DMS153 (cell line): ENCODE measurements at regions not wholly inside any gene's neighbourhood (a gene's known extent, or its start where the extent isn't known, plus 50 kb on each side); places are given as distances from the start of the nearest gene placed in this dataset.

Source experiments
- DNase-seq: peaks from one replicate; lab custom pipeline; 2025; lab: John Stamatoyannopoulos, UW

DNA sequence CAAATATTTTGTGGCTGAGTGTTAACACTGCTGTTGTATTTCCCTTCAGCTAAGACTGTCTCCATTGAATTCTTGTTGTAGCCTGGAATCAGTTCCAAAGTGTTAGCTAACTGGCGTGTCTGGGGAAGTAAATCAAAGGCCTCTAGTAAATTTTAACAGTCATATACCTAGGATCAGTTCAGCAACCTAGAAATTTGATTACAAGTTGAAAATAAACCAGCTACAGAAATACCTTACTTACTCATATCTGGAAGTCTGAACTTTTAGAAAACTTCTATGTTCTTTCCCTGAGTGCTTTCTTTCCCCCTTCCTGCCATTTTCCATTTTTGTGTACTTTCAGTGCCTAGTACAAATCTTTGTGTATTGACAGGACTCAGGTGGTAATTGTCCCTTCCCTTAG, 396.7 kb upstream of the DCC start:
- no peak for DNase-seq

- no peak for DNase-seq
Measured at GRCh38 chr18:51946946-51947345, 393.1 kb upstream of the DCC start.

DNA sequence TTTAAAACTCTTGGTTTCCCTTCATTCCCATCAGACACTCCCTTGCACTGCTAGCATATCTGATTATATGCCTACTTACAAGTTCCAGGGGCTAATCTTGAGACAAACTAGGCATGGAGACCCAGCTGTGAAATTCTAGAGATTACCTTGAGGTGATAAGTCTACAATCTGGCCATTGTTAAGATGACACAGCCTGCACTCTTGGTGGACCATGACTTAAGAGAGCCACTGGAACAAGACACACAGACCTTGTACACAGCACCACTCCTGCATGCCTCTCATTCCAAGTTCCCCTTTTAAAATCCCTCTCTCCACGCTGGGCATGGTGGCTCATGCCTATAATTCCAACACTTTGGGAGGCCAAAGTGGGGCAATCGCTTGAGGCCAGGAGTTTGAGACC, 387.2 kb upstream of the DCC start:
- DNase-seq: no peak

GRCh38 chr18:51953521-51953920, 386.5 kb upstream of the DCC start:
- no peak for DNase-seq

- no peak for DNase-seq
Measured at GRCh38 chr18:51955136-51955535, 384.9 kb upstream of the DCC start.

DNA sequence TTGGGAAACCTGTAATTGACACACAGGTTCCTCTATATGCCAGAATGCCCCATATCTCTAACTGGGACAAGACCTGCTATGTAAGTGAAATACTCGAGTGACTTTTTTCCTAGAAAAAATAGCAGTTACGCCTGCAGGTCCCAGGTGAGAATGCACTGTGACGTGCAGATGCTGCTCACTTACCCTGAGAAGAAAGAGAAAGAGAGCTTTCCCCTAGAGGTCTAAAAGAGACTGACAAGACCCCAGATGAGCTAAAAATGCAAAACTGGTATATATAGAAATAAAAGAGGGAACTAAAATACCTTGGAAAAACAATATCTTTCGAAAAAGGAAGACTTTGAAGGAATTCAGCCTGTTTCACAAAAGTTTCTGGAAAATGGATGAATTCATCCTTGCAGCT, 383.0 kb upstream of the DCC start:
- no peak for DNase-seq

GRCh38 chr18:51980101-51980500, 359.9 kb upstream of the DCC start:
- DNase-seq: no peak

DNA sequence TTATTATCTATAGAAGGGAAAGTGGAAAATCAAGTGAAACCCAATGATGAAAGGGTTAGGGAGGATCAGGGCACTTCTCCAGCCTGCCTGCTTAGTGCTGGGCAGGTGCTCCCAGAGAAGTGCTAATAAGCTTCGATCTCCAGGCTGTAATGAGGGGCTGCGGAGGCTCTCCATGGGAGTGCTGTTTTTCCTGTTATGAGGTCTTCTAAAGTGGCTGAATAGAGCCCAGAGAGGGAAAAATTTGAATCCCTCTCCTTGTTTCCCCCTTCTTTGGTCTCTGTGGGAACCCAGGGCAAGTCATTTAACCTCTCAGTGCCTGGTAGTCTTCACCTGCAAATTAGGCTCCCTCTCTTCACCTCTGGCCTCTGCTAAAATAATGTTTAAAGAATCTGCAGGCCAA, 351.7 kb upstream of the DCC start:
- no peak for DNase-seq

DNA sequence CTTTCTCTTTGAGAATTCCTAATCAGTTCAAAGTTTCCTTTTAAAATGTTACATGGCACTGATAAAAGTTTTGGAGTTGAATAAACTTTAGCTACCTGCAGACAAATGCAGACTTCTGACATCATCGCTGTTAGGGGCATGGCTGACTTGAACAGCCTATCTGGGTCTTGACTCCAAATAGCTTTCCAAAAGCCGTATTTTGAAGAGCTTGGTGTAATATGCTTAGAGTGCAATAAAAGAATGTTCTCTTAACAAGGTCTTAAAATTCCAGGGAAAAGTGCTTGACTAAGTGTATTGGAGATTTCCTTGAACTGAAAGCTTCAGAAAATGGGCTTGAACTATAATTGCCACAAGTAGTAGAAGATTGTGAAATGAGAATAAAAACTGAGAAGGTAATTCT, 342.9 kb upstream of the DCC start:
- DNase-seq: no peak

DNA sequence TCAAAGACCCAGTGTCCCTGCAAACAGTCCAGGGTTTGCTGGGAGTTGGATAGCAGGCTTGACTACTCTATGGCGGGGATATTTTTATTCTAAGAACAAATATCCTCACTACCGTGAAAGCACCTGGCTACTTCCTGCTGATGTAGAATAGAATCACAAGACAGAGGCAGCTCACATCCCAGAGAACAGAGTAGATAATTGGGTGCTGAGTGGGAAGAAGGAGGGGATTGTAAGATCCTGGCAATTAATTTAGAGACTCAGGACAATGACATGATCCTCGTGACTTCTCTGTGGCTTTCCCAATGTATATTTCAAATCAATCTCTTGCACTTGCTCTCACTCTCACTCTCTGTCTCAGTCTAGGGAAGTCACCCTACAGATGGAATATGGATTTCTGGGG, 341.9 kb upstream of the DCC start:
- no peak for DNase-seq

- DNase-seq: no peak
Measured at GRCh38 chr18:51998711-51999110, 341.3 kb upstream of the DCC start.

DNA sequence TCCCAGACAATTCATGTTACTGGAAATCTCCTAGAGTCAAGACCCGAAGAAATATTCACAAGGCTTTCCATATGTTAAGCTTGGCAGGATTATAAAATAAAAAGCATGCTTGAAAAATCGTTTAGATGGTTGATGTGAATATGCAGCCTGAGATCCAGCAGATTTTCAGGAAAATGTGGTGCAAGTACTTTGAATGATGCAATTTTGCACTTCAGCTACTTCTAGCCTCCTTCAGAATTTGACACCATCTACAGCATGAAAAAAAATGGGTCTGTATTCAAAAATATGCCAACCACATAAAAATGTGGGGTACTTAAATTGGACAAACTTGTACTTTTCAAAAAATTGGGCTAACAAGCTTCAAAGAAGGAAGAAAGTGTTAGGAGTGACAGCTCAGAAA, 340.6 kb upstream of the DCC start:
- DNase-seq: no peak

DNA sequence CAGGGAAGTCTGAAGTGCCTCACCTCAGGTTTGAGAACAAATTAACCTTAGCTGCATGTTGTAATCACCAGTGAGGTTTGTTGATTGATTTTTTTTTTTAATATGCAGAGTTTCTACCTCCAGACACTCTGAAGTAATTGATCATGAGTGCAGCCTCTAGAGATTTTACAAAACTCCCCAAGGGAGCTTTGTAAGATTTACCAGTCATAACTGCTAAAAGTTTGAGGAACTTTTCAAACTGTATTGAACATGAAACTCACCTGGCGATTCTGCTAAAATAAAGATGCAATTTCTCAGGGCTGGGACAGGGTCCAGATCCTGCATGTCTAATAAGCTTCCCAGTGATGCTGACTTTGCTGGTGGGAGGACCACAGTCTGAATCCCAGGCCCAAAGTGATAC, 339.6 kb upstream of the DCC start:
- no peak for DNase-seq

DNA sequence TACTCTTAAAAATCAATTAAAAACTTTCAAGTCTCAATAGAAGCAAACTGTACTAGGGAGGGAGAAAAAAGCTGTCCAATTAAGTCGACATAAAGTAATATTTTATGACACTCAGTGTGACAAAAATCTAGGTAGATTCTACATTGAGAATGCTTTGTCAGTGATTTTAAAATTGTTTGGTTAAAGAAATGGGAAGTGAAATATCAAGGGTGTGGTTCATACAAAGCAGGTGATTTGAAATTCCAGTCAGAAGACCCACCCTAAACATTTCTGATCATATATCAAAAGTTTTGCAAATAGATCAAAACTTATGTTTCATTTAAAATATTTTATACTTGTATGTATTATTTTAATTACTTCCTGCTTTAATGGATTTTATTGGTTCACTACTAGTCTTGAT, 338.9 kb upstream of the DCC start:
- DNase-seq: no peak

GRCh38 chr18:52002600-52002999, 337.4 kb upstream of the DCC start:
- no peak for DNase-seq

GRCh38 chr18:52007105-52007504, 332.9 kb upstream of the DCC start:
- no peak for DNase-seq

DNA sequence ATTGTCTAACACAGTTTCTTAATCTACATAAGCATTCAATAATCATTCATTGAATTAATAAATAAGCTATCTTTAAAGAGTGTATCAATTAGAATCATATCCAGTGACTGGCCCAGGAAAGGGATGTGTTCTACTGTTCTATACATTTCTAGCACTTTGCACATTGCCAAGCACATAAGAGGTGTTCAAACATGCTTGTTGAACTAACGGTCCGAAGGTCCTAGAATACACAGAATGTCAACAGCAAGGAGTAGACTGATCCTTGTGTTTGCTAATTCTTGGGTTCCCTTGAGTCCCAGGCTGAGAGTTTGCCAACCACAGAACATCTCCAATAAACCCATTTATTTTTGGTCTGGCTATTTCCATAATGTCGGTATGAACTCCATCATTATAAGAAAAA, 331.7 kb upstream of the DCC start:
- no peak for DNase-seq

GRCh38 chr18:52008736-52009135, 331.3 kb upstream of the DCC start:
- DNase-seq: no peak

- no peak for DNase-seq
Measured at GRCh38 chr18:52009958-52010357, 330.0 kb upstream of the DCC start.

GRCh38 chr18:52045946-52046675, 293.9 kb upstream of the DCC start:
- DNase-seq: no peak

GRCh38 chr18:52046842-52047241, 293.2 kb upstream of the DCC start:
- no peak for DNase-seq

DNA sequence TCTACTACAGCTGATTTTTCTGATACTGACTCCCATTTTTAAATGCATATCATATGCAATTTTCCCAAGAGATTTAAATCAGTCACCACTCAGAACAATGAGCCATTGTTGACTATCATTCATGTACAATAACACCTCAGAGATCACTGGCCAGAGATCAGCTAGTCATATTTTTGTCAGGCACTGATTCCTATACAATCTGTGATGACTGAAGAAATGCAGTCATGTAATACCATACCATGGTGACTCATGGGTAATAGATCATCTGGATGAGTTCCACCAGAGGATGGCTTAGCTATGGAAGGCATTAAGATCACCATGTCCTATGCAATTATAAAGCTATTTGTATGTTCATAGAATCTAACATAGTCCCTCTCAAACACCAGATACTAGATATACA, 285.7 kb upstream of the DCC start:
- no peak for DNase-seq

DNA sequence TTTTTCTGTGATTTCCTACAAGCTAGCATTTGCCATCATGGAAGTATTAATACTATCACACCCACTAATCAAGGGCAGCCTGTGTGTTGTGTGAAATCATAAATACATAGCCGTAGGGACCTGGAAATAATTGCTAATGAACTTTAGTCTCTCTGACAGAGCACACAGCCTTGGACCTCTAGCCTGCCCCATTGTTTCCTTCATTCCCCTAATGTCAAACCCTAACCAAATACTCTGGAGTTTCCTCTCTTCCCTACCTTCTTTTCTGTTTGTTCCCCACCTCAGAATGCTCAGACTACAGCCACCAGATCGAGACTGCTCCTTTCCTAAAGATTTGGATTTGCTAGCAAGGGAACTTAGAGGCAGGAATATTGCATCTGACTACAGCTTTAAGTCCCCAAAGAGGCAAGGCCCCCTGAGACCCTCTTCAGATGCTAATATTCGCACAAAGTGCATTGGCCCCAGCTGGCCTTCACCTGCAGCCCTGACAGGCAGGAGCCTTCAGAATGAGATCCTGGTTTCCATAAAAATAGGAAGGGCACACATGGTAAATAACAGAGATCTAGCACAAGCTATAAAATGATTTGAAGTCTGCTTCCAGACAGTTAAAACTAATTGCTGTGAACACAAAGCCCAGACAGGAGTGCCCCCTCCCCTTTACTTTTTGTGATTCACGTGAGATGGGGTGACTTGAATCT, 279.2 kb upstream of the DCC start:
- DNase-seq: no peak

GRCh38 chr18:52063923-52064322, 276.1 kb upstream of the DCC start:
- DNase-seq: no peak
